Right lobe of liver (tissue), 6 donors: ENCODE measurements at regions not wholly inside any gene's neighbourhood (a gene's known extent, or its start where the extent isn't known, plus 50 kb on each side); places are given as distances from the start of the nearest gene placed in this dataset.

Experiments
- ATAC-seq, 4 donors: fragments of 200-7000 bp; cut with Tn5 transposase; one replicate each; pipeline ENCODE4 v1.9.1; 2020; ENCODE audit warnings: mild to moderate bottlenecking in 4 of 4, moderate library complexity in 4 of 4
- DNase-seq, 3 donors: peaks; one replicate each; pipeline ENCODE4 v3.0.0-alpha.2; 2020
- H3K27ac ChIP-seq, 3 donors: fragments of 200-600 bp; one replicate each; pipeline ENCODE4 v1.8.0; 2022
- H3K27me3 ChIP-seq, 2 donors: fragments of 200-600 bp; one replicate each; pipeline ENCODE4 v1.8.0; 2022
- H3K36me3 ChIP-seq, 4 donors: fragments of 200-600 bp; sonication (generic) in 1 of 4; one replicate each; pipeline versions ENCODE4 v1.5.1 to v1.8.0; 2017 to 2022; ENCODE audit warnings: control low read depth in 1 of 4
- H3K4me1 ChIP-seq, 4 donors: fragments of 200-600 bp; sonication (generic) in 1 of 4; one replicate each; pipeline versions ENCODE4 v1.5.1 to v1.8.0; 2017 to 2022; ENCODE audit warnings: control low read depth in 1 of 4
- H3K4me3 ChIP-seq, 3 donors: fragments of 200-600 bp; one replicate each; pipeline ENCODE4 v1.8.0; 2022
- H3K9me3 ChIP-seq, 4 donors: fragments of 200-600 bp; sonication (generic) in 1 of 4; one replicate each; pipeline versions ENCODE4 v1.5.1 to v1.8.0; 2017 to 2022; ENCODE audit warnings: control low read depth in 1 of 4
- CTCF ChIP-seq, 4 donors: fragments of 200-600 bp in 3 of 4; fragments of 450-650 bp in 1 of 4; IDR thresholded peaks; one replicate each; pipeline versions ENCODE4 v1.5.1 to v1.8.0; 2016 to 2022; ENCODE audit warnings: antibody characterized with exemption in 4 of 4, mild to moderate bottlenecking in 2 of 4
- POLR2A ChIP-seq: fragments of 450-650 bp; IDR thresholded peaks from one replicate; pipeline ENCODE4 v1.6.1; 2017; ENCODE audit warnings: antibody characterized with exemption, mild to moderate bottlenecking
- WGBS: methylation state at CpG from one replicate; pipeline ENCODE4 v1.1.6; 2018; ENCODE audit warnings: low coverage, low lambda C conversion rate; ENCODE audit not compliant: insufficient coverage; ENCODE audit errors: missing lambda C conversion rate; 5-methylcytosine and 5-hydroxymethylcytosine counted together
- intact Hi-C, 2 donors: fragments of 100-400 bp; cut with DNase I; formaldehyde crosslinking; loops; one replicate each; pipeline versions ENCODE4 v1.11.2 to v1.14.1; 2022
- donor health status: DM: no; HTN: yes; CAD: no.
- donor health status: DM: no; HTN: no; CAD: no.
- donor health status: DM: no; HTN: no; CAD: no.
- donor health status: DM: no; HTN: yes; CAD: no.
- donor health status: DM: no; HTN: yes; CAD: no.

GRCh38 chr1:106233511-106233910 lies 823.0 kb upstream of the PRMT6 start:
- Histone ChIP-seq H3K9me3 (no peaks in the 10 kb centered on the region), H3K27ac (no peak overlapping the region), H3K4me1 (no peaks in the 10 kb centered on the region), H3K27me3 (no peaks in the 10 kb centered on the region), H3K4me3 (no peak overlapping the region), H3K36me3 (no peaks in the 10 kb centered on the region)
- intact Hi-C loops: no loop called here
- TF ChIP-seq CTCF (IDR thresholded peaks at IDR 0.05): no peak
- TF ChIP-seq POLR2A: no peak
- no peak for ATAC-seq
- no peak for DNase-seq
- WGBS: 37% methylated on average over 2 of the region's 2 CpGs

DNA sequence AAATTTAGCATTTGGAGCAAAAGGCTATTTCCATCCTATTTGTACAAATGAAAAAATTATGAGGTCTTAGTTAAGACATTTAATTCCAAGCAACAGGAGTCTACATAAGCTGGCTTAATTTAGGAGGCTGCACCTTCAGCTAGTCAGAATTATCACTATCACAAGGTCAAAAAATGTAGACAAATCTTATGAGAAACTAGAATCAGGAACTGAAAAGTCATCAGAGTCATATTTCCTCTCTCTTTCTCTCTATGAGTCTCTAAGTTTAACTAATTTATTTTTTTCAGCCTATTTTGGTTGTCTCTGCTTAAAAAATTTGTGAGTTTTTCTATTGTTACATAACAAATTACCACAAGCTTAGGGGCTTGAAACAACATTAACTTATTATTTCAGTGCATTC lies 807.1 kb upstream of the PRMT6 start:
- intact Hi-C loops: no loop called here
- no peak for ATAC-seq
- Histone ChIP-seq H3K27me3 (no peaks in the 10 kb centered on the region), H3K9me3 (no peaks in the 10 kb centered on the region), H3K27ac (no peak overlapping the region), H3K4me3 (no peak overlapping the region), H3K36me3 (no peaks in the 10 kb centered on the region), H3K4me1 (no peaks in the 10 kb centered on the region)
- TF ChIP-seq POLR2A (no peak), CTCF (IDR thresholded peaks at IDR 0.05) (no peak)
- no peak for DNase-seq

DNA sequence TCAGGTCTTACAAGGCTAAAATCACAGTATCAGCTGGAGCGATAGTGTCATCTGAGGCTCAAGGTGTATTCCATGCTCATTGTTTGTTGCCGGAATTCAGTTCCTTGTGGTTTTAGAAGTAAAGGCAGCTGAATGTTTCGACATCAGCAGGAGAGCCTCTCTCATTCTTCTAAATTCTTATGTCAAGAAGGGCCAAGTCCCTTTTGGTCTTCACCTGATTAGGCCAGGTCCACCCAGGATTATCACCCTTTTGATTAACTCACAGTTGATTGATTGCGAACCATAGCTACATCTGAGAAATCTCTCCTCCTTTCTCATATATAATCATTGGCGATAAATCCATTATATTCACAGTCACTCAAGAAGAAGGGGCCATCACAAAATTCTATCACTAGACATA lies 806.7 kb upstream of the PRMT6 start:
- intact Hi-C loops: no loop called here
- H3K9me3 ChIP-seq: no peaks in the 10 kb centered on the region
- H3K4me3 ChIP-seq: no peak overlapping the region
- TF ChIP-seq POLR2A (no peak), CTCF (IDR thresholded peaks at IDR 0.05) (no peak)
- no peaks in the 10 kb centered on the region for H3K27me3 ChIP-seq
- DNase-seq (no peak), ATAC-seq (no peak)
- no peaks in the 10 kb centered on the region for H3K4me1 ChIP-seq
- H3K36me3 ChIP-seq: no peaks in the 10 kb centered on the region
- H3K27ac ChIP-seq: no peak overlapping the region
- 42% methylated on average over 3 of the region's 5 CpGs for WGBS

DNA sequence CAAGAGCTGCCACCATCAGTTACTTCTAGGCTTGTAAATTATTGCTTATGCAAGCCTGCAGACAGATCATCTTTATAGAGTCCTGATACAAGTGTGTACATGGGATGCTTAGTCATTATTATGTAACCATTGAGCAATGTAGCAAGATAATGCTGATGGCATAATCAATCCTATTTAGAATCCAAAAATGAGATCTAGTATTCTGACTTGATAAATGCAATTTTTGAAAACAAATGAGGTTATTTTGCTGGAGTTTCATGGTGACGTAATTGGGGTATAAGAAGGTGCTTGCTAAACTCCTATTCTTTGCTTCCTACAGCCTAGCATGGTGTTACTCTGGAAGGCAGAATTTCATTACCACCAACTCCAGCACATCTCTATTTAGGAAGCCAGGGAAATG lies 801.7 kb upstream of the PRMT6 start:
- H3K9me3 ChIP-seq: no peaks in the 10 kb centered on the region
- H3K4me1 ChIP-seq: no peaks in the 10 kb centered on the region
- DNase-seq (no peak), ATAC-seq (peak in 2 of 4 donors; percentile 45 to 61)
- WGBS: 33% methylated on average over 1 of the region's 1 CpG
- intact Hi-C loops: no loop called here
- TF ChIP-seq CTCF (IDR thresholded peaks at IDR 0.05): no peak
- no peak for TF ChIP-seq POLR2A
- H3K4me3 ChIP-seq: no peak overlapping the region
- no peak overlapping the region for H3K27ac ChIP-seq
- H3K36me3 ChIP-seq: no peaks in the 10 kb centered on the region
- H3K27me3 ChIP-seq: no peaks in the 10 kb centered on the region

DNA sequence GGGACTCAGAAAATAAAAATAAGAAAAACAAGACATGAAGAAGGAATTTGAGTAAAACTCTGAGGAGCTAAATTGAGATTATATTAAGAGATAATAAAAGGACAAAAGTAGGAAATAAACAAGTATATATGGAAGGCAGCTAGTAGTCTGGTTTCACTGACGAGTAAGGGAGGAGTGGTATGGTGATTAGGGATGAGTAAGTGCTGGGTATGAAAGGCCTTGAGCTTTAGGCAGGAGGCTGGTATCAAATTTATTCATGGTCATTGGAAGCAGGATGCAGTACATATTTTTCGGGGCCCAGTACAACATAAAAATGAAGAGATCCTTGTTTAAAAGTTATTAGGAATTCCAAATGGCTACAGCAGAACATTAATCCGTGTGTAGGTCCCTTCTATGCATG lies 789.7 kb upstream of the PRMT6 start:
- intact Hi-C loops: no loop called here
- Histone ChIP-seq H3K9me3 (no peaks in the 10 kb centered on the region), H3K27ac (no peak overlapping the region), H3K27me3 (no peaks in the 10 kb centered on the region), H3K4me3 (no peak overlapping the region), H3K36me3 (no peaks in the 10 kb centered on the region), H3K4me1 (no peaks in the 10 kb centered on the region)
- no peak for ATAC-seq
- DNase-seq: no peak
- WGBS: 39% methylated on average over 3 of the region's 3 CpGs
- TF ChIP-seq POLR2A (no peak), CTCF (IDR thresholded peaks at IDR 0.05) (no peak)
